HG03558 (cell line): ENCODE measurements at regions not wholly inside any gene's neighbourhood (a gene's known extent, or its start where the extent isn't known, plus 50 kb on each side); places are given as distances from the start of the nearest gene placed in this dataset.
"Not testable (repeated sequence)": the region's sequence is repeated elsewhere in the genome, so short reads cannot be mapped to it uniquely, and the experiment has no call there.

Source experiments
- ATAC-seq: cut with Tn5 transposase; IDR thresholded peaks from one replicate; pipeline ENCODE4 v1.9.1; 2021; ENCODE audit warnings: moderate number of reproducible peaks; ENCODE audit not compliant: unreplicated experiment; ENCODE audit errors: extremely low read depth

DNA sequence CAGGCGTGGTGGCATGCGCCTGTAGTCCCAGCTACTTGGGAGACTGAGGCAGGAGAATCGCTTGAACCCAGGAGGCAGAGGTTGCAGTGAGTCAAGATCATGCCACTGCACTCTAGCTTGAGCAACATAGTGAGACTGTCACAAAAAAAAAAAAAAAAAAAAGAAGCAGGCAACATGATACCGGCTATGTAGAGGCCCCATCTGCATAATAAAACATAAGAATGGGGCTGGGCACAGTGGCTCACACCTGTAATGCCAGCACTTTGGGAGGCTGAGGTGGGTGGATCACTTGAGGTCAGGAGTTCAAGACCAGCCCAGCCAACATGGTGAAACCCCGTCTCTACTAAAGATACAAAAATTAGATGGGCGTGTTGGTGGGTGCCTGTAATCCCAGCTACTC is 304.7 kb downstream of the GJA1 start:
- ATAC-seq, result not testable (repeated sequence)

DNA sequence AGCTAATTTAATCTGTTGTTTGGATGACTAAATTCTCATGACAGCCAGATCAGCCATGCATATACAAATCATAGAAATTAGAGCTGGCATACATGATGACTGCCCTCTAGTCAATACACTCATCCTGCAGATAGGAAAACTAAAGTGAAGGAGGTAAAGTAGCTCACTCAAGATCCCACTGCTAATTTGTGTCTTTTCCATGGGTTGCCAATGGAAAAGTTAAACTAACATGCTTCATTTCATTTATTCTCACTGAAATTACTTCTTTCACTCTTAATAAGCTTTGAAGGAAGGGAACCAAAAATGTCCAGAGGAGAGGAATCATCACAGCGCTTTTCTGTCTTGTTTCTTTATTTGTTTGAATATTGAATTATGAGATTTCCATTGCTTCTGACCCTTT is 308.2 kb downstream of the GJA1 start:
- ATAC-seq, result no peak

- ATAC-seq, result no peak
These were observed 312.9 kb downstream of the GJA1 start for GRCh38 chr6:121748376-121748775.

- ATAC-seq, result no peak
These were observed 313.4 kb downstream of the GJA1 start for GRCh38 chr6:121748850-121749249.

- ATAC-seq, result no peak
These were observed 320.0 kb downstream of the GJA1 start for GRCh38 chr6:121755485-121755884.

- ATAC-seq, result no peak
These were observed 321.2 kb downstream of the GJA1 start for GRCh38 chr6:121756666-121757065.

DNA sequence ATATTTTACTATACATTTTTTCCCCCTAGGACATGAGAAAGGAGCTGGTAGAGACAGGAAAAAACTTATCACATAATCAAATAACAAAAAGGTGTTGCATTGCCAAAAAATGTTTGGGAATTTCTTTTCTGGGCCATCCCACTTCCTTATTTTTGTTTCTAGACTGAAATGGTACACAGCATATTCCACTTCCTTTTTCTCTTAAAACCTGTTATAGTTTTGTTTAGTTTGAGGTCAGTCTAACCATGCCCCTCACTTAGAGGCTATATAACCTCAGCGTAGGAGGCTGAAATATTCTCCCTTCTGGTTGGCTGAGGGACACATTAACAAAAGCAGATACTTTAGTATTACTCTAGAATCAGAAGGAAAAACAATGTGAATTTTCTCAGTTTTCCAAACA is 323.9 kb downstream of the GJA1 start:
- ATAC-seq, result no peak

- ATAC-seq, result no peak
These were observed 324.7 kb downstream of the GJA1 start for GRCh38 chr6:121760191-121760590.

- no peak for ATAC-seq
These were observed 325.3 kb downstream of the GJA1 start for GRCh38 chr6:121760745-121761144.

GRCh38 chr6:121764493-121764892 is 329.0 kb downstream of the GJA1 start:
- no peak for ATAC-seq

DNA sequence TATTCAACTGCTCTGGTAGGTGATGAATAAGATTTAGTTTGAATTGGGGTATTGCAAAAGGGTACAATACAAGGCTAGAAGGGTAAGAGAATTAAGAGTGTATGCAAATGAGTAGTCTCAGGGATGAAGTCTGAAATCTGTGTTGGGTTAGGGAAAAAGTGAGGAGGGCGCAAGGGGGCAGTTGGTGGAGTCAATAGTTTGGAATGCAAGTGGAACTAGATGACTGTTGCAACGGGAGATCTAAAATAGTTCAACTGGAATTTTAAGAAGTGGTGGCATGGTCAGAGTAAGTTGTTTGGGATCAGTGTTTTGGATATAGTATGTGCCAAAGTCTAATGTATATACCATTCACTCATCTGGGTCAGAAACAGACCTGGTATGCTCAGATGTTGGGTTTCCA is 329.6 kb downstream of the GJA1 start:
- ATAC-seq, result no peak

- no peak for ATAC-seq
These were observed 331.8 kb downstream of the GJA1 start for GRCh38 chr6:121767211-121767610.

DNA sequence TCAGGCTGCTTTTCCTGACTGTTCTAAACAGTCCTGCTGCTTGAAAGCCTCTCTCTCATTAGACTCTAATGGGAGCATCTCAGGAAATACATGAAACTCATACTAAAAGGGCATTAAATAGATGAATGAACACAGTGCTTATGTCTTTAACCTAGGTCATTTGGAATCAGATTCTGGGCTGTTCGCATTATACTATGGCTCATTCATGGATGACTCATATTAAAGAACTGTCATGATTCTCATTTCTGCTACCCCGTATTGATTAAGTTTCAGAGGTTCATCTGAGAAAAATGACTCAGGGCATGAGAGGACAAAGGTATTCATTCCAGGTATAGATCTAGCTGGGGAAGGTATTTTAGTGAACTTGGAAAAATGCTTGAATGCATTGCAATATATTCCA is 335.5 kb downstream of the GJA1 start:
- peak; percentile 45 for ATAC-seq

- peak; percentile 66 for ATAC-seq
These were observed 336.7 kb downstream of the GJA1 start for GRCh38 chr6:121771937-121772720.

DNA sequence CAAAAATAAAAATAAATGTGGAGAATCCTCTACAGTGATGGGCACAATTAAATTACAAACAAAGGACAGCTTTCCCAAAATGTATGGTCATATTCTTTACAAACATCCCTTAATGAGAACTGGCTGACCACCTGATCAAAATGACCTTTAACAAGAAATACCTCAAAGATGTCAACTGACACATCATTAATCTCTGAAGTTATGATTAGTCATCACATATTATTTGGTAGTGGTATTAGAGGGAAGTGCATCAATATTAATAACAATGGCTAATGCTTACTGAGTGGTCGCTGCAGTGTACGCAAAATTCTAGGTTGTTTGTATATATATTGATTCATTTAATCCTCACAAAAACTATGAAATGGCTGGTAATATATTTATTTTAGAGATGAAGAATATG is 340.6 kb downstream of the GJA1 start:
- ATAC-seq, result no peak

- no peak for ATAC-seq
These were observed 345.2 kb downstream of the GJA1 start for GRCh38 chr6:121780325-121781321.

GRCh38 chr6:121791396-121792315 is 356.2 kb downstream of the GJA1 start:
- ATAC-seq, result no peak

DNA sequence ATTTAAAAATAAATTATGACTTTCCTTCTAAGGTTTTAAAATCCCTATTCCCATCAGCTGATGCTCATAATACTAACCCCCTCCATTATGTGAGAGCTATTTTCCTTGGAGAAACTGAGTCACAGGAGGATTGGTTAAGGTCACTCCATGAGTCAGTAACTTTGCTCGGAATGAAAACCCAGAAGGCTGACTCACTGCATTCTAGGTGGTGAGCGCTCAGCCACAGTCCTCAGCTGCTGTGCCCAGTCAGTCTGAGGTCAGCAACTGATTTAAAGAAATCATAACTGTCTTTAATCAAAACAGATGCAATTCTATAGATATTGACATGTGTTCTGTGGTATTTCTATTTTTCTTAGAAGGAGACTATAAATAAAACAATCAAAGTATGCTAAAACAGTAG is 359.2 kb downstream of the GJA1 start:
- ATAC-seq, result no peak

GRCh38 chr6:121797598-121797997 is 362.2 kb downstream of the GJA1 start:
- ATAC-seq, result not testable (repeated sequence)

DNA sequence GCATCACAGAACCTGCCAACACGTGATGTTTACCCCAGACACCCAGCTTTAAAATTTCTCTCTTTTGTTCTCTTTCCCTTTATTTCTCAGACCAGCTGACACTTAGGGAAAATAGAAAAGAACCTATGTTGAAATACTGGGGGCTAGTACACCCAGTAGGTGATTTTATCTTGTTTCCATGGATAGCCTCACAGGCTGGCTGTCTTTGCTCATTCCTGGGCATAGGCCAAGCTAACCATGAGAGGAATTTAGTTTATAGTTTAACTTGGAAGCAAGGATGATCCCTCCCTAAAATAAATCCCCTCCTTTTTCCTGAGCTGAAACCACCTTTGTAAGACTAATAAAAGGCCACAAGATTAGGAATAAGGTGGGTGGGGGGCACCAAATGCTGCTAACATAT is 362.7 kb downstream of the GJA1 start:
- not testable (repeated sequence) for ATAC-seq
